ENCODE measurements at regions not wholly inside any gene's neighbourhood (a gene's known extent, or its start where the extent isn't known, plus 50 kb on each side); places are given as distances from the start of the nearest gene placed in this dataset.

DNA sequence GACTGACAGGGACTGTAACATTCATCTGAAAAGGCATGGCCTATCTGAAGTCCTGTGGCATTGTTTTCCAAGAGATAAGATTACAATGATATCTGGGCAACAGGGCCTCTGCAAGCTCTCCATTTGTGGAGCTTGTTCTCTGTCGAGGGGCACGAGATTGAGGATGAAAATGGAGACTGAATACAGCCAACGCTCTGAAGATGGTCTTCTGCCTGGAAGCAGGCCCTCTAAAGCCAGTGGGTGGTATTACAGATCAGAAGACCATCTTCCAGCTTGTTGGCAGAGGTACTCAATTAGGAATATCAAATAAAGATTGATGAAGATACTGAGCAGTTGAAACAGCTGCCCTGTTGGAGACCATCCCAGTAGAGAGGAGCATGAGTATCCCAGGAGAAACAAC, 288.2 kb downstream of the CENPW start:
- H3K4me3 ChIP-seq (ENCODE audit: low read depth in 1 of 2, low read length in 1 of 2): no peak overlapping the region
- H3K27ac ChIP-seq: no peak overlapping the region
- H3K9me3 ChIP-seq: no peaks in the 10 kb centered on the region
- TF ChIP-seq, protein P1, sequence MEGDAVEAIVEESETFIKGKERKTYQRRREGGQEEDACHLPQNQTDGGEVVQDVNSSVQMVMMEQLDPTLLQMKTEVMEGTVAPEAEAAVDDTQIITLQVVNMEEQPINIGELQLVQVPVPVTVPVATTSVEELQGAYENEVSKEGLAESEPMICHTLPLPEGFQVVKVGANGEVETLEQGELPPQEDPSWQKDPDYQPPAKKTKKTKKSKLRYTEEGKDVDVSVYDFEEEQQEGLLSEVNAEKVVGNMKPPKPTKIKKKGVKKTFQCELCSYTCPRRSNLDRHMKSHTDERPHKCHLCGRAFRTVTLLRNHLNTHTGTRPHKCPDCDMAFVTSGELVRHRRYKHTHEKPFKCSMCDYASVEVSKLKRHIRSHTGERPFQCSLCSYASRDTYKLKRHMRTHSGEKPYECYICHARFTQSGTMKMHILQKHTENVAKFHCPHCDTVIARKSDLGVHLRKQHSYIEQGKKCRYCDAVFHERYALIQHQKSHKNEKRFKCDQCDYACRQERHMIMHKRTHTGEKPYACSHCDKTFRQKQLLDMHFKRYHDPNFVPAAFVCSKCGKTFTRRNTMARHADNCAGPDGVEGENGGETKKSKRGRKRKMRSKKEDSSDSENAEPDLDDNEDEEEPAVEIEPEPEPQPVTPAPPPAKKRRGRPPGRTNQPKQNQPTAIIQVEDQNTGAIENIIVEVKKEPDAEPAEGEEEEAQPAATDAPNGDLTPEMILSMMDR (IDR thresholded peaks at IDR 0.05): no peak
- no peaks in the 10 kb centered on the region for H3K27me3 ChIP-seq
- H3K36me3 ChIP-seq: no peaks in the 10 kb centered on the region
- H3K4me1 ChIP-seq (ENCODE audit: control insufficient read depth in 1 of 2, insufficient read depth in 1 of 2, low read depth in 1 of 2, low read length in 1 of 2): no peaks in the 10 kb centered on the region

DNA sequence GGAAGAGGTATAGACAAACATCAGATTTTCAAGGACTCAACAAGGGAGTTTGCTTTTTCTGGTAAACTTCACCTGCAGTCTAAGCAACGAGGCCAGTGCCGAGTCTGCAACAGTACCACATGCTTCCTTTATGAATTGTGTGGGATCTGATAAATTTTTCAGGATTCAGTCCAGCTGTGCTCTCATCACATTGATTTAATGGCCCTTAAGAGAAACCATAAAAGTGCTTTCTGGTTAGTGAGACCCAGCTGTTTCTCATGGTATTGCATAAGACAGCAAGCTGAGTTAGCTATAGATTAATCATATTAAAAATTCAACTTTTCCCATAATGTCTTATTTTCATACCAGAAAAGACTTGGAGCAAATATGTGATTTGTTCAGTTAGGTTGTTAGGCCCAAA, 291.4 kb downstream of the CENPW start:
- TF ChIP-seq, protein P1 (IDR thresholded peaks at IDR 0.05): no peak
- Histone ChIP-seq H3K36me3 (no peaks in the 10 kb centered on the region), H3K4me1 (ENCODE audit: control insufficient read depth in 1 of 2, insufficient read depth in 1 of 2, low read depth in 1 of 2, low read length in 1 of 2) (no peaks in the 10 kb centered on the region), H3K27me3 (no peaks in the 10 kb centered on the region), H3K27ac (no peak overlapping the region), H3K4me3 (ENCODE audit: low read depth in 1 of 2, low read length in 1 of 2) (no peak overlapping the region), H3K9me3 (no peaks in the 10 kb centered on the region)

DNA sequence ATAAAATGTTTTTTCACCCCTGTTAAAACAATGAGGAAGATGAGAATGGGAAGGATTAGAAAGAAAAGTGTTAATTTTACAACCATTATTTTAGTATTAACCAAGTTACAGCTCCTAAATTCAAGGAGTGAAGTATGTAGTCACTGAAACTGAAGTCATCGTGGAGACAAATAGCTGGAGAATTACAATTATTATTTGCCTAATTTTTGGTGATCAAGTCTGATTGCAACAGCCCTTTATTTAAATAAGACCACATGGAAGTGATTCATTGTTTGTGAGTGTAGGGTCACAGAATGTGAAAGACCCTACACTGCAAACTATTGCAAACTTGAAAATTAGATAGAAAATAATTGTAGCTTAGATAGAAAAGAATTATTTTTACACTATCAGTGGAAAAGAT, 292.4 kb downstream of the CENPW start:
- Histone ChIP-seq H3K36me3 (no peaks in the 10 kb centered on the region), H3K9me3 (no peaks in the 10 kb centered on the region), H3K27me3 (no peaks in the 10 kb centered on the region), H3K4me1 (ENCODE audit: control insufficient read depth in 1 of 2, insufficient read depth in 1 of 2, low read depth in 1 of 2, low read length in 1 of 2) (no peaks in the 10 kb centered on the region), H3K27ac (no peak overlapping the region), H3K4me3 (ENCODE audit: low read depth in 1 of 2, low read length in 1 of 2) (no peak overlapping the region)
- TF ChIP-seq, protein P1 (IDR thresholded peaks at IDR 0.05): no peak

DNA sequence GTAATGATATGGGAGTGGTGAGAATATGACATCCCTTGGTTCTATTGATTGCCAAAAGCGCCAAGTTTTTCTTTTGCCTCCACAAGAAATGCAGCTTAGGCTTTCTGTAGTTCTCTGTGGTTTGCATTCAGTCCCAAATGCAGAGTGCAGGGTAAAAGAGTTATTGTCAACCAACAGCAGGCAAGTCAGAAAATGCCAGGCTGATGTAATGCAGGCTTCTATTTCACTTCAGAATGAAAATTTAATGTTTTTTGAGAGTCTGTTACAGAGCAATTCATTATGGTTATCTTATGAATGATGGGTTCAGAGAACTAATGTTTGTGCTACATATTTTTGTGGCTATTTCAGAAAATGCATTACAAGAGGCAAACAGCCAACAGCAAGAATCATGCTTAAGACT, 293.5 kb downstream of the CENPW start:
- H3K27ac ChIP-seq: no peak overlapping the region
- no peaks in the 10 kb centered on the region for H3K27me3 ChIP-seq
- no peaks in the 10 kb centered on the region for H3K36me3 ChIP-seq
- H3K4me3 ChIP-seq (ENCODE audit: low read depth in 1 of 2, low read length in 1 of 2): no peak overlapping the region
- TF ChIP-seq, protein P1 (IDR thresholded peaks at IDR 0.05): no peak
- no peaks in the 10 kb centered on the region for H3K4me1 ChIP-seq (ENCODE audit: control insufficient read depth in 1 of 2, insufficient read depth in 1 of 2, low read depth in 1 of 2, low read length in 1 of 2)
- H3K9me3 ChIP-seq: no peaks in the 10 kb centered on the region

DNA sequence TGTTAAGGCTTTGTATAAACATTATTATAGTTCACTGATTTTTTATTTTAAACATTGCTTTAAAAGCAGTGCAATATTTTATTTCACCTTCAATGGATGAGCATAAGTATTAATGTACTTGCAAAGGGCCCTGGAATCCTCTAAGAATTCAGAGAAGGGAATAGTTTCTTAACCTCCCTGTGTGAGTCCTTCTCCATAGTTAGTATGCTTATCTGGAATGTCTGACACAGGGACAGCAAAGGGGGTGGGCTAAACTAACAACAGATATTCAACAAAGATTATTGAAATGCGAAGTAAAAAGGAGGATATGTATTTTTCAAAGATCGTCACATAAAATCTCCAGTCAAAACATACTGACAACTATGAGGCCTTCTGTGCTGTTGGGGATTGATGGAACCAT, 300.4 kb downstream of the CENPW start:
- Histone ChIP-seq H3K27me3 (no peaks in the 10 kb centered on the region), H3K27ac (no peak overlapping the region), H3K9me3 (no peaks in the 10 kb centered on the region), H3K4me1 (ENCODE audit: control insufficient read depth in 1 of 2, insufficient read depth in 1 of 2, low read depth in 1 of 2, low read length in 1 of 2) (no peaks in the 10 kb centered on the region), H3K4me3 (ENCODE audit: low read depth in 1 of 2, low read length in 1 of 2) (no peak overlapping the region), H3K36me3 (no peaks in the 10 kb centered on the region)
- TF ChIP-seq, protein P1 (IDR thresholded peaks at IDR 0.05): no peak

DNA sequence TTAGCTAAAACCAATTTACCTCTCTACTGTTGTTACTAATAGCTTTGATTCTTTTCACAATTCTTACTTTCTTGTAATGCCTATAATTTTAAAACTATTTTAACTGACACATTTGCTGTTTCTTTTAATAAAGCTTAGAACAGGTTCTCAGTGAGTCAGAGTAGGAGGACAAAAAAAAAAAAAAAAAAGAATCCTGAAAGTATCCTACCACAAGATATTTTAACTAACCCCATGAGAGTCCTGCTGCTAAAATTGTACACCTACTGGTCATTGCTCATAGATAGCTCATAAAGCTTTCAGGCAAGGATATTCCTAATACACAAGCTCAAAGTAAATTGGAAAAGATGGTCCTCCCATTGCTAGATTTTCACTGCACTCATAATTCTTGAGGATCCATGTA, 301.0 kb downstream of the CENPW start:
- Histone ChIP-seq H3K27ac (no peak overlapping the region), H3K27me3 (no peaks in the 10 kb centered on the region), H3K4me1 (ENCODE audit: control insufficient read depth in 1 of 2, insufficient read depth in 1 of 2, low read depth in 1 of 2, low read length in 1 of 2) (no peaks in the 10 kb centered on the region), H3K4me3 (ENCODE audit: low read depth in 1 of 2, low read length in 1 of 2) (no peak overlapping the region), H3K36me3 (no peaks in the 10 kb centered on the region), H3K9me3 (no peaks in the 10 kb centered on the region)
- TF ChIP-seq, protein P1 (IDR thresholded peaks at IDR 0.05): no peak

Measured in neutrophil (primary cell).